GM21381 (cell line): ENCODE measurements at regions not wholly inside any gene's neighbourhood (a gene's known extent, or its start where the extent isn't known, plus 50 kb on each side); places are given as distances from the start of the nearest gene placed in this dataset.
"Not testable (repeated sequence)": the region's sequence is repeated elsewhere in the genome, so short reads cannot be mapped to it uniquely, and the experiment has no call there.

Experiments used
- ATAC-seq: cut with Tn5 transposase; IDR thresholded peaks from one replicate; pipeline ENCODE4 v1.9.1; 2021; ENCODE audit warnings: mild to moderate bottlenecking, moderate library complexity; ENCODE audit not compliant: unreplicated experiment

DNA sequence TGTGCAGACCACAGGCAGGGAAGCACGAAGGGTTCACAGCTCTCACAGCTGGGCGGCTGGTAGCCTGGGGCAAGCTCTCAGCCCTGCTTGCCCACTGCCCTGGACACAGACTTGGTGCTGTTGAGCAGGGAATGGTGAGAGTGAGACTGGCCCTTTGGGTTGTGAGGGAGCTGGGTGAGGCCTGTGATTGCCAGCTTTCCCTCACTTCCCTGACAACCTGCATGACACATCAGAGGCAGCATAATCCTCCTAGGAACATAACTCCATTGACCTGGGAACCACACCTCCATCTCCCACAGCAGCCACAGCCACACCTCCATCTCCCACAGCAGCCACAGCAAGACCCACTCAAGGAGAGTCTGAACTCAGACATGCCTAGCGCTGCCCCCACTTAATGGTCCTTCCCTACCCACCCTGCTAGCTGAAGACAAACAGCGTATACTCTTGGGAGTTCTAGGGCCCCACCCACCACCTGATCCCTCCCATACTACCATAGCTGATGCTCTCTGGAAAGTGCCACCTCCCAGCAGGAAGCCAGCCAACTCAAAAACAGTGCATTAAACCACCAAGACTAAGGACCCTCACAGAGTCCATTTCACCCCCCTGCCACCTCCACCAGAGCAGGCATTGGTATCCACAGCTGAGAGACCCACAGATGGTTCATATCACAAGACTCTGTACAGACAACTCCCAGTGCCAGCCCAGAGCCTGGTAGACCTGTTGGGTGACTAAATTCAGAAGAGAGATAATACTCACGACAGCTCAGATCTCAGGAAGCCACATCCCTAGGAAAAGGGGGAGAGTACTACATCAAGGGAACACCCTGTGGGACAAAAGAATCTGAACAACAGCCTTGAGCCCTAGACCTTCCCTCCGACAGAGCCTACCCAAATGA, 60.2 kb upstream of the PRSS3 start:
- ATAC-seq = not testable (repeated sequence)

DNA sequence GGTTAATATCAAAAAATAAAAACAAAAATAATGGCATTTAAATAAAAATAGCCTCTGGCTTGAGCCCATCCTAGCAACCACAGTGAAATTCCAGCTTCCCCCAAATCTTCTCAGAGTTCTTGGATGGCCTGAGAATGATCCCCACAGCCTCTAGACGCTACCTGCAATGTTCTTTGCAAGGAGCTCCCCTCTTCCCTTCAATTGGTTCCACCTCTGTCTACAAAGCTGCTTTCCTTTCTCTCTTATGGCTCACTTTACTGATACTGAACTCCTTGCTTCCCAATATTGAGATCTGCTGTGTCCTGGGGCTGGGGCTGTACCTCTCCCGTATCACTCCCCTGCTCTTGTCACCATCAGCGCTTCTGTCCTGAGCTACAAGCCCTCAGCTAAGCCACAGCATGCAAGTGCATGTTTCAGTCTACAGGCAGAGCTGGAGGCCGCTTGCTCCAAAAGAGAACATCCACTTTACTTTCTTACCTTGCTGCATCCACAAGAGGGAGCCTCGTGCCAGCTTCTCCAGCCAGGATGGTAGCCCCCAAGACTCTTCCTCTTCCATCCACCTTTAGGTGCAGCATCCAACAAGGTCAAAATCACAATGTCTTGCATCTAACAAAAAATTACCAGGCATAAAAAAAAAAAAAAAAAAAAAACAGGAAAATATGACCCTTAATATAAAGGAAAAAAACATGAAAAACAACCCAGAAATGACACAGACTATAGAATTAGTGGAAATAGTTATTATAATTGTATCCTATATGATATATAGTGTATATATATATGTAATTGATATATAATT, 57.4 kb upstream of the PRSS3 start:
- no peak for ATAC-seq

DNA sequence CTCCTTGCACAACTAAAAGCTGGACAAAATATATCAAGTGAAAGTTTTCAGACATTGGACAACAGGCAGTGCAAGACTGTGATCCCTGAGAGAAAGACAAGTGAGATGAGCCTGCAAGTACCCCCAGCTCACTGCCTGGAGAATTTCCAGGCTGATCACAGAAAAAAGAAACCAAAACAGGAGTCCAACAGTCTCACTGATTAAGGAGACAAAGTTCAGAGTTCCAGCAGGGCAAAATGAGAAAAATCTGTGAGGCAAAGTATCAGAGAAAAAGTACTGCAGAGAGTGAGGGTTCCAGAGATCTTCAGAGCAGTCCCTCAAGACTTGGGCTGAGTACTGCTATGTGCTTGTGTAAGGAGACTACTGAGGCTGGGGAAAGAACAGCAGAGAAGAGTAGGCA, 56.0 kb upstream of the PRSS3 start:
- ATAC-seq = no peak

DNA sequence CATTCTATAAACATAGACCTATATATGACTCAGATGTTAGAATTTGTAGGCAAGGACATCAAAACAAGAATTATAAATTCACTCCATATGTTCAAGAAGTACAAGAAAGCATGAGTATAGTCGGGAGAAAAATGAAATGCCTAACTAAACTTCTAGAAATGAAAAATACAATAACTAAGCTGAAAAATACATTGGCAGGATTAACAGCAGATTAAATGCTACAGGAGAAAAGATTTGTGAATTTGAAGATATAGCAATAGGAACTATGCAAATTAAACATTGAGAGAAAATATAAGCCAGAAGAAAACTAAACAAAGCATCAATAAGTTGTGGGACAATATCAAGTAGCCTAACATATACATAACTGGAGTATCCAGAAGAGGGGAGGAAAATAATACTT, 55.3 kb upstream of the PRSS3 start:
- ATAC-seq = no peak

DNA sequence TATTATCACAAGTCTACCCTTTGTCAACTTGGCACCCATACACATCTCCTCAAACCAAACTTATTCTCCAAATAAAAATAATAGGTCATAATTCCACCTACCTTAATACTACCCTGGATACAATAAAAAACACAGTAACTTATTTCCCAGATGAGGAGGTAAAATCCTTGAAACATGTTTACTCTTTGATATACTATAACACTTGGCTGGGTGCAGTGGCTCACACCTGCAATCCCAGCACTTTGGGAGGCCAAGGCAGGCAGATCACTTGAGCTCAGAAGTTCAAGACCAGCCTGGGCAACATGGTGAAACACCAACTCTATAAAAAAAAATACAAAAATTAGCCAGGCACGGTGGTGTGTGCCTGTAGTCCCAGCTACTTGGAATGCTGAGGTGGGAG, 54.4 kb upstream of the PRSS3 start:
- ATAC-seq = not testable (repeated sequence)

DNA sequence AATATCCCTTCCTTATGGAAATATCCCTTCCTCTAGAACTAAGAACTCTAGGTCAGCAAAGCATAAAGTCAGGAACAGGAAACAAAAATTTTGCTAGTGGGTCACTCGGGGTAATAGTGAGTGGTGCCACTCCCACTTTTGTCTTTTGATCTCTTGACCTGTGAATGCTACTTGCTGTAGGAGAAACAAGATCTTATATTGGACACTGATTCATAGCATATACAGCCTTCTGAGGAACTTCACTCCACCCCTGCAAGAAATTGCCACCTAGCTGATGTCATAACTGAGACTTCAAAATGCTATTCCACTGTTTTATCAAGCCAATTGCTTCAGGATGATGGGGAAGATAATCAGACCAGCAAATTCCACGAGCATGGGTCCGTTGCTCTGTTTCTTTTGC, 53.3 kb upstream of the PRSS3 start:
- ATAC-seq = no peak

DNA sequence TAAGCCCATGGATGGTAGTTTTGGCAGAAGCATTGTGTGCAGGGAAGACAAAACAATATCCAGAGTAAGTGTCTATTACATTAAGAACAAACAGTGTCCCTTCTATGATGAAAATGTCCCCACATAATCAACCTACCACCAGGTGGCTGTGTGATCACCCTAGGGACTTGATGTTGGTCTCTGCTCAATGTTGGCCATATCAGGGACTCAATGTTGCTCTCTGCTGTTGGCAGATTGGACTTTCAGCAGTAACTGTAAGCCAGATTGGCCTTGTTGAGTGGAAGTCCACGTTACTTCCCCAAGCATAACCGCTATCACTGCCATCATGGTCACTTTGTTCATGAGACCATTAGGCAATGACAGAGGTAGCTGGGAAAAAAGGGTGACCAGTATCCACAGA, 52.8 kb upstream of the PRSS3 start:
- ATAC-seq = no peak
